Activated CD4-positive, alpha-beta T cell treated with anti-CD3 and anti-CD28 coated beads, Interleukin-2, amount 10 ng/mL, durations not matched to agents 24 days and 14 days (primary cell): ENCODE measurements at regions not wholly inside any gene's neighbourhood (a gene's known extent, or its start where the extent isn't known, plus 50 kb on each side); places are given as distances from the start of the nearest gene placed in this dataset.
"Not testable (repeated sequence)": the region's sequence is repeated elsewhere in the genome, so short reads cannot be mapped to it uniquely, and the experiment has no call there.

Source experiments
- DNase-seq: peaks from one replicate; pipeline ENCODE4 v3.0.0; 2022
- H3K27ac Mint-ChIP-seq: one replicate; pipeline ENCODE4 v1.8.0; 2022; ENCODE audit warnings: mild to moderate bottlenecking, mixed read lengths
- H3K27me3 Mint-ChIP-seq: one replicate; pipeline ENCODE4 v1.8.0; 2022; ENCODE audit warnings: mixed read lengths
- H3K36me3 Mint-ChIP-seq: one replicate; pipeline ENCODE4 v1.8.0; 2022; ENCODE audit warnings: low read depth, mild to moderate bottlenecking, mixed read lengths
- H3K4me1 Mint-ChIP-seq: one replicate; pipeline ENCODE4 v1.8.0; 2021; ENCODE audit warnings: mixed read lengths
- H3K4me3 Mint-ChIP-seq: one replicate; pipeline ENCODE4 v1.8.0; 2022; ENCODE audit warnings: mild to moderate bottlenecking, moderate library complexity, mixed read lengths
- H3K9me3 Mint-ChIP-seq: one replicate; pipeline ENCODE4 v1.8.0; 2021; ENCODE audit warnings: mixed read lengths
- intact Hi-C: fragments of 100-400 bp; cut with micrococcal nuclease; formaldehyde crosslinking; loops from one replicate; pipeline ENCODE4 v1.15.1; 2023

DNA sequence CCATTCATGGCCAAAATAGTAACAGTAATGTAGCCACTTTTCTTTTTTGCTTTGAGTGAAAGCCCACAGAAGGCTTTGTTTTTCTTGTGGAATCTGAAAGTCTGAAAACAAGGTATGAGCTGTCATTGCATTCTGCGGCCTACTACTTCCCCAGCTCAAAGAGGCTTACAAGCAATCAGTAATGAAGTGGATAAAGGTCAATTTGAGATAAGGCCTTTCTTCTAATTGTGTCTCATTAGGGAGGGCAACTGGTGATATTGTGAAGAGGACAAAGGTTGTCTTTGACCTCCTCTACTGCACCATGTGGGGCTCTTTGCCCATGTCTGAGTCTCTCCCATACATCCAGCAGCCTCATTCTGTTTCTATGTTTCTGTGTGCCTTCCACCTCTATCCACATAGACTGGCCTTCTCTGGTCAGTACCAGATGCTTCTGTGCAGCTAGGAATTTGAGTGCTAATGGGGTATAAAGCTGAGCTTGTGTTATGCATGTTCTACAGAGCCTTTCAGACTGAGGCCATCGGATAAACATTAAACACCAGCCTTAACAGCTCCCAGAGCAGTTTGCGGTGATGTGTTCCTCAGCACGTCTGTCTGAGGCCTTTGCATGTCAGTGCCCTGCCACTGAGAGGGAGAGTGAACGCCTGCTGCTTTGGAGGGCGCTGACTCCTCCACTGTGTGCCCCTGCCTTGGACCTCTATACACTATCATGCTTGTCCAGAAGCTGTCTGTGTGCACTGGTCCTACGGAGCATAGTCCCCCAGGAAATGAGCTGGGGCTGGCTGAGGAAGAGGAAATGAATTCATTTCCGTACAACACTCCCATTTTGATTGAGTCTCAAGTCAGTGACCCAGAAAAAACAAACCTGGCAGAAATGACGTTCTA lies 80.2 kb downstream of the SH2D1A start:
- Mint-ChIP-seq H3K36me3 (no peaks in the 10 kb centered on the region), H3K9me3 (no peaks in the 10 kb centered on the region), H3K4me3 (no peak overlapping the region), H3K4me1 (no peaks in the 10 kb centered on the region), H3K27me3 (no peaks in the 10 kb centered on the region), H3K27ac (no peak overlapping the region)
- DNase-seq: no peak
- intact Hi-C loops: no loop called here

GRCh38 chrX:124433186-124433585 lies 86.8 kb downstream of the SH2D1A start:
- no peak for DNase-seq
- no peaks in the 10 kb centered on the region for H3K27me3 Mint-ChIP-seq
- H3K27ac Mint-ChIP-seq: no peak overlapping the region
- no peaks in the 10 kb centered on the region for H3K36me3 Mint-ChIP-seq
- no peaks in the 10 kb centered on the region for H3K9me3 Mint-ChIP-seq
- H3K4me1 Mint-ChIP-seq: no peaks in the 10 kb centered on the region
- no peak overlapping the region for H3K4me3 Mint-ChIP-seq
- intact Hi-C loops: no loop called here

DNA sequence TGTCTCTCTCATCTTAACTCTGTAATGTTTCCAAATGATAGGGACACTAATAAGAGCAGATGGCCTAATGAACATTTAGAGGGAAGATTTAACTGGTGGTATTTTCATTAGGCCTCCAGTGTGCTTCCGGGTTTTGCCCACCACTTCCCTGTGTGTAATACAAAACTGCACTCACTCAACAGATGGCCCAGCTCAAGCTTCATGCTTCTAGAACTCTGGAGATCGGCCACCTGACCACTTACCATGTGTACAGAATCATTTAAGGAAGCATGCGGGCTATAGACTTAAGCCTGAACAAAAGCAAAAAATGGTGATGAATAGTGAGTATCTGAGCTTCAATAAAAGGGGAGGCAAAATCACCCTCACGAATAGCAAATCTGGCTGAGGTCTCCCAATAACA lies 89.3 kb downstream of the SH2D1A start:
- Mint-ChIP-seq H3K27me3 (no peaks in the 10 kb centered on the region), H3K9me3 (no peaks in the 10 kb centered on the region), H3K36me3 (no peaks in the 10 kb centered on the region), H3K4me3 (no peak overlapping the region), H3K4me1 (no peaks in the 10 kb centered on the region), H3K27ac (no peak overlapping the region)
- intact Hi-C loops: no loop called here
- DNase-seq: no peak

DNA sequence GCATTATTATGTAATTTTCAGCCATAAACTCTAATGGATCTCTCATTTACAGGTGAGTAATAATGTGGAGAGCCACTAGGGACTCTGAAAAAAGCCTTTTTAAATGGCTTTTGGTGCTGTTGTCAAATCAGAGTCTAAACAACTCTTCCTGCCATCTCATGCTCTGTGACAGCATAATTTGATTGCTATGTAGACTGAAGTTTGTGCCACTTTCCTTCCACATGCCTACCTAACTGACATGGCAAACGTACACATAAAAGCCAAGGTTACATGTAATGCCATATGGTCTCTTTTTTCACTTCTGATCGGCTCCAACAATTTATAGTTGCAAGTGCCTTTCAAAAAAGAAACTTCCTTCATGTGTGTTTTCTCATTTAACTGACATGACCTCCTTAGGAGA lies 94.3 kb downstream of the SH2D1A start:
- H3K9me3 Mint-ChIP-seq: no peaks in the 10 kb centered on the region
- intact Hi-C loops: no loop called here
- no peaks in the 10 kb centered on the region for H3K36me3 Mint-ChIP-seq
- peaks cover 4% of the 10 kb centered on the region for H3K4me1 Mint-ChIP-seq
- no peak overlapping the region for H3K27ac Mint-ChIP-seq
- no peaks in the 10 kb centered on the region for H3K27me3 Mint-ChIP-seq
- H3K4me3 Mint-ChIP-seq: no peak overlapping the region
- no peak for DNase-seq

DNA sequence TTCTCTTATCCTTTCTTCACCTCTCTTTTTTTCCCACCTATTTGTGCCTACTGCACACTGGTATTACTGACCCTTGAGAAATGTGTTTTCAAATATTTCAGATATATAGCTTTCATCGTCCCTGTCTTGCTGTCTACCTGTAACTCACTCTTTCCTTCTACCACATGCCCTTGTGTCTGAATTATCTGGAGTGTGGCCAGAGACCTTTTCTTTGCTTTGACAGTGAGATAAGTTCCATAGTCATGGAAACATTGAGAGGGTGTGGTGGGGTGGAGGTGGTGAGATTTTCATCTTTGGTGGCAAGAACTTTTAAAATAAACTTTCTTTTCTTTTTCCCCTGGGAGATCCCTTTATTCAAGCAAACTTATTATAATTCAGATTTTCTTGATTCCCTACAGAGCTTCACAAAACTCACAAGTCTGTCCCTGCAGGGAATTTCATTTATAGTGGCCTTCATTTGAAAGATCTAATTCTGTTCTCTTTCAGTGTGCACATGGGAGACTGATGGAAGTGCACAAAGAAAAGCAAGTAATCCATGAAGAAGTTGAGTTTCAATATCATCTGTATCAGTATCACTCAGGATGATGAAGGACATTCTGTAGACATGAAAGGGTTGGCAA lies 95.7 kb downstream of the SH2D1A start:
- Mint-ChIP-seq H3K9me3 (no peaks in the 10 kb centered on the region), H3K27ac (no peak overlapping the region), H3K4me1 (peaks cover 4% of the 10 kb centered on the region), H3K4me3 (no peak overlapping the region), H3K27me3 (no peaks in the 10 kb centered on the region), H3K36me3 (no peaks in the 10 kb centered on the region)
- no peak for DNase-seq
- intact Hi-C loops: no loop called here

GRCh38 chrX:124455966-124456365 lies 109.6 kb downstream of the SH2D1A start:
- H3K27ac Mint-ChIP-seq: no peak overlapping the region
- no peaks in the 10 kb centered on the region for H3K9me3 Mint-ChIP-seq
- H3K4me1 Mint-ChIP-seq: no peaks in the 10 kb centered on the region
- H3K4me3 Mint-ChIP-seq: no peak overlapping the region
- no peak for DNase-seq
- no peaks in the 10 kb centered on the region for H3K36me3 Mint-ChIP-seq
- intact Hi-C loops: no loop called here
- no peaks in the 10 kb centered on the region for H3K27me3 Mint-ChIP-seq

GRCh38 chrX:124459851-124460250 lies 113.5 kb downstream of the SH2D1A start:
- H3K4me1 Mint-ChIP-seq, H3K36me3 Mint-ChIP-seq, H3K27ac Mint-ChIP-seq, H3K9me3 Mint-ChIP-seq, H3K27me3 Mint-ChIP-seq, H3K4me3 Mint-ChIP-seq, DNase-seq, intact Hi-C loops: not testable (repeated sequence)

DNA sequence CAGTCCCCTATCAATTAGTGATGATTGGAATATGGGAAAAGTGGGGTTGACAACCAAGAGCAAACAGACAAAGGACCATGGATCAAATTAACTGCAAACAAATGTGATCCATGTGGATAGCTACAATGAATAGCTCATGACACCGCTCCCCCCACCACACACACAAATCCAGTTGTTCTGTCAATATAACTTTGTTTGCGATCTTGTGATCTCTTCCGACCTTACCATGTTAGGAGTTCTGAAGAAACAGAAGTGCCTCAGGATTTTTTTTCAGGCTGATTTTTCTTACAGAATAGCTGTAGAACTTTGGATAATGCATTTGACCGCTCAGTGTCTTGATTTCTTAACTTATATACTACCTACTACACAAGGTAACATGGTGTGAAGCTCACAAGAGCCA lies 116.6 kb downstream of the SH2D1A start:
- H3K27ac Mint-ChIP-seq: no peak overlapping the region
- no peaks in the 10 kb centered on the region for H3K9me3 Mint-ChIP-seq
- intact Hi-C loops: no loop called here
- H3K4me3 Mint-ChIP-seq: no peak overlapping the region
- H3K4me1 Mint-ChIP-seq: no peaks in the 10 kb centered on the region
- no peaks in the 10 kb centered on the region for H3K36me3 Mint-ChIP-seq
- no peaks in the 10 kb centered on the region for H3K27me3 Mint-ChIP-seq
- no peak for DNase-seq

GRCh38 chrX:124467202-124467601 lies 120.8 kb downstream of the SH2D1A start:
- Mint-ChIP-seq H3K4me3 (no peak overlapping the region), H3K27me3 (no peaks in the 10 kb centered on the region), H3K36me3 (no peaks in the 10 kb centered on the region), H3K4me1 (no peaks in the 10 kb centered on the region), H3K27ac (no peak overlapping the region), H3K9me3 (no peaks in the 10 kb centered on the region)
- intact Hi-C loops: no loop called here
- no peak for DNase-seq

DNA sequence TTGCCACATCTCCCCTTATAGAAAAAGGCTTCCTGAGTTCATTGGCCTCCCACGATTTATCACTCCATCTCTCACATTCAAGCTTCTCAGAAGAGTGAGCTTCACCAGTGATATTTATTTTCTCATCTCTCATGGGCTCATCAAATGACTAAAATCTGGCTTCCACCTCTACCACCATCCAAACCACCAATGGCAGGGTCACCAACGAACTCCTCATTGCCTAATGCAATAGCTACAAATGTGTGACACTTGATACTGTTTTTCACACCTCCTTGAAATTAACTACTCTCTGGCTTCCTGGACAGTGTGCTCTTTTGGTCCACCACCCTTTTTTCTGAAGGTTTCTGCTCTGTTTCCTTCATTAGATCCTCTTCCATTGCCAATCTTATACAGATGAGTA lies 129.0 kb downstream of the SH2D1A start:
- no peaks in the 10 kb centered on the region for H3K27me3 Mint-ChIP-seq

DNA sequence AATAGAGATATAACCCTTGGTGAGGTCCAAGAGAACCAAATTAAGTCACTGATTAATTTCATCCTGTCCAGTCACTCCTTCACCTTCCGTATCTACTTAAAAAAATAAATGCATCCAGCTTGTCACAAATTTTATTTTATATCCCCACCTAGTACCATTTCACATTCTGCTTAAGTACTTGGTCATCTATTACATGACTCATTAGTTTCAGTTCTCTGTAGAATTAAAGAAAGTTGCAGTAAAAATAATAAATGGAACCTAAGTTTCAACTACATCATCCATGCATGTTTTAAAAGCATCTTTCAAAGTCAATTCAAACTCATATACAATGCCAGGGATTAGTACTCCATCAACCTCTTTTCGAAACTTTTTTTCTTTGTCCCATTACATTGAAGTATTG lies 130.2 kb downstream of the SH2D1A start:
- Mint-ChIP-seq H3K27ac (no peak overlapping the region), H3K9me3 (no peaks in the 10 kb centered on the region), H3K36me3 (no peaks in the 10 kb centered on the region), H3K27me3 (no peaks in the 10 kb centered on the region), H3K4me3 (no peak overlapping the region), H3K4me1 (no peaks in the 10 kb centered on the region)
- no peak for DNase-seq
- intact Hi-C loops: no loop called here

More for the DNA sequence above, 129.0 kb downstream of the SH2D1A start:
- Mint-ChIP-seq H3K4me3 (no peak overlapping the region), H3K4me1 (no peaks in the 10 kb centered on the region), H3K9me3 (no peaks in the 10 kb centered on the region), H3K27ac (no peak overlapping the region), H3K36me3 (no peaks in the 10 kb centered on the region)
- DNase-seq: no peak
- intact Hi-C loops: no loop called here

- Mint-ChIP-seq H3K27ac (no peak overlapping the region), H3K36me3 (no peaks in the 10 kb centered on the region), H3K4me3 (no peak overlapping the region), H3K27me3 (no peaks in the 10 kb centered on the region), H3K4me1 (no peaks in the 10 kb centered on the region), H3K9me3 (no peaks in the 10 kb centered on the region)
- DNase-seq: no peak
- intact Hi-C loops: no loop called here
Observed at GRCh38 chrX:124478046-124478445, 131.7 kb downstream of the SH2D1A start.

GRCh38 chrX:124488412-124489161 lies 142.2 kb downstream of the SH2D1A start:
- Mint-ChIP-seq H3K36me3 (no peaks in the 10 kb centered on the region), H3K4me3 (no peak overlapping the region), H3K9me3 (no peaks in the 10 kb centered on the region), H3K4me1 (no peaks in the 10 kb centered on the region), H3K27ac (no peak overlapping the region), H3K27me3 (no peaks in the 10 kb centered on the region)
- DNase-seq: no peak
- intact Hi-C loops: no loop called here

GRCh38 chrX:124493984-124494383 lies 147.6 kb downstream of the SH2D1A start:
- Mint-ChIP-seq H3K27me3 (no peaks in the 10 kb centered on the region), H3K27ac (no peak overlapping the region), H3K4me3 (no peak overlapping the region), H3K9me3 (no peaks in the 10 kb centered on the region), H3K36me3 (no peaks in the 10 kb centered on the region), H3K4me1 (no peaks in the 10 kb centered on the region)
- no peak for DNase-seq
- intact Hi-C loops: no loop called here
